Keratinocyte (primary cell): ENCODE measurements at regions not wholly inside any gene's neighbourhood (a gene's known extent, or its start where the extent isn't known, plus 50 kb on each side); places are given as distances from the start of the nearest gene placed in this dataset.

Experiments
- DNase-seq: peaks from one replicate; pipeline ENCODE4 v3.0.0-alpha.2; 2011; ENCODE audit warnings: low read depth, missing footprints, low spot score
- FAIRE-seq: peaks from 2 replicates; lab custom pipeline; 2011; peaks lifted over from hg19 to GRCh38; lab: Jason Lieb, UNC
- H2AFZ ChIP-seq: 2 replicates; pipeline ENCODE4 v1.6.0; 2012; ENCODE audit warnings: low read length, control low read depth, inconsistent platforms; ENCODE audit not compliant: control insufficient read depth
- H3K27ac ChIP-seq: 2 replicates; pipeline ENCODE4 v1.5.1; 2011; ENCODE audit warnings: low read length; ENCODE audit not compliant: control insufficient read depth, insufficient read depth
- H3K27me3 ChIP-seq: 3 replicates; pipeline ENCODE4 v1.6.0; 2011; ENCODE audit warnings: low read length; ENCODE audit not compliant: control insufficient read depth, insufficient read depth; ENCODE audit errors: extremely low read depth
- H3K36me3 ChIP-seq, 2 experiments: 2 replicates in 1 of 2; 3 replicates in 1 of 2; pipeline ENCODE4 v1.5.1; 2011; ENCODE audit warnings: low read length in 2 of 2, mild to moderate bottlenecking in 1 of 2; ENCODE audit not compliant: control insufficient read depth in 2 of 2, insufficient read depth in 2 of 2; ENCODE audit errors: extremely low read depth in 1 of 2
- H3K4me1 ChIP-seq: 3 replicates; pipeline ENCODE4 v1.5.1; 2011; ENCODE audit warnings: low read length; ENCODE audit not compliant: control insufficient read depth, insufficient read depth; ENCODE audit errors: extremely low read depth
- H3K4me2 ChIP-seq: 3 replicates; pipeline ENCODE4 v1.6.0; 2011; ENCODE audit warnings: low read depth, low read length; ENCODE audit not compliant: control insufficient read depth, insufficient read depth; ENCODE audit errors: extremely low read depth
- H3K4me3 ChIP-seq, 3 experiments: fragments of 200-600 bp in 1 of 3; sonication (generic) in 1 of 3; 2 replicates in 2 of 3; 3 replicates in 1 of 3; pipeline ENCODE4 v1.5.1; 2011 to 2016; ENCODE audit warnings: low read length in 3 of 3, mild to moderate bottlenecking in 3 of 3, control low read depth in 2 of 3, inconsistent platforms in 1 of 3, low read depth in 1 of 3, mixed read lengths in 1 of 3, mixed run types in 1 of 3, moderate library complexity in 1 of 3; ENCODE audit not compliant: control insufficient read depth in 2 of 3, insufficient read depth in 2 of 3; ENCODE audit errors: extremely low read depth in 1 of 3
- H3K79me2 ChIP-seq: 2 replicates; pipeline ENCODE4 v1.6.0; 2012; ENCODE audit warnings: low read length; ENCODE audit not compliant: control insufficient read depth, insufficient read depth
- H3K9ac ChIP-seq: 3 replicates; pipeline ENCODE4 v1.6.0; 2011; ENCODE audit warnings: low read length; ENCODE audit not compliant: control insufficient read depth, insufficient read depth; ENCODE audit errors: extremely low read depth
- H3K9me1 ChIP-seq: 3 replicates; pipeline ENCODE4 v1.6.0; 2011; ENCODE audit warnings: low read length; ENCODE audit not compliant: control insufficient read depth, insufficient read depth; ENCODE audit errors: extremely low read depth
- H3K9me3 ChIP-seq: 2 replicates; pipeline ENCODE4 v1.5.1; 2012; ENCODE audit warnings: low read depth, low read length; ENCODE audit not compliant: control insufficient read depth
- H4K20me1 ChIP-seq: 3 replicates; pipeline ENCODE4 v1.6.0; 2011; ENCODE audit warnings: low read length; ENCODE audit not compliant: control insufficient read depth, insufficient read depth; ENCODE audit errors: extremely low read depth
- CTCF ChIP-seq, 3 experiments: IDR thresholded peaks in 1 of 3; conservative IDR thresholded peaks in 1 of 3; optimal IDR thresholded peaks in 1 of 3; 2 replicates in 2 of 3; 3 replicates in 1 of 3; pipeline versions ENCODE3 to v1.5.1; 2011; ENCODE audit warnings: low read length in 3 of 3, mild to moderate bottlenecking in 3 of 3, moderate library complexity in 2 of 3, control low read depth in 1 of 3, inconsistent platforms in 1 of 3; ENCODE audit not compliant: insufficient read depth in 2 of 3; ENCODE audit errors: extremely low read depth in 1 of 3
- EZH2 ChIP-seq: IDR thresholded peaks from one replicate; pipeline ENCODE4 v1.6.1; 2012; ENCODE audit warnings: inconsistent platforms, mild to moderate bottlenecking, low read length, moderate library complexity
- dilution Hi-C: fragments of 300-500 bp; cut with MboI; formaldehyde crosslinking; loops from one replicate; pipeline ENCODE4 v1.7.0; 2020; ENCODE audit warnings: low sequenced_read_pairs; ENCODE audit not compliant: extremely low pct_ligation_motif_present

GRCh38 chr2:193608451-193608850 lies 1413.7 kb upstream of the TMEFF2 start:
- dilution Hi-C loops = no loop called here
- no peak for TF ChIP-seq EZH2
- TF ChIP-seq CTCF (optimal IDR thresholded peaks at IDR 0.05 in 1 of 3, IDR thresholded peaks at IDR 0.05 in 1 of 3, conservative IDR thresholded peaks at IDR 0.05 in 1 of 3; ENCODE audit: extremely low read depth in 1 of 3, insufficient read depth in 2 of 3, low read length in 3 of 3) = no peak
- no peaks in the 10 kb centered on the region for H3K4me1 ChIP-seq
- no peak overlapping the region for H3K4me2 ChIP-seq
- H3K36me3 ChIP-seq = no peaks in the 10 kb centered on the region
- H3K79me2 ChIP-seq = no peaks in the 10 kb centered on the region
- no peaks in the 10 kb centered on the region for H3K9me1 ChIP-seq
- no peak overlapping the region for H2AFZ ChIP-seq
- H3K9ac ChIP-seq = no peak overlapping the region
- H3K4me3 ChIP-seq = no peak overlapping the region
- H3K9me3 ChIP-seq = no peaks in the 10 kb centered on the region
- no peak overlapping the region for H3K27ac ChIP-seq
- DNase-seq (no peak), FAIRE-seq (no peak)
- no peaks in the 10 kb centered on the region for H4K20me1 ChIP-seq
- no peaks in the 10 kb centered on the region for H3K27me3 ChIP-seq

GRCh38 chr2:193590831-193591230 lies 1396.1 kb upstream of the TMEFF2 start:
- no peak overlapping the region for H3K27ac ChIP-seq
- H3K9me1 ChIP-seq = no peaks in the 10 kb centered on the region
- FAIRE-seq (no peak), DNase-seq (no peak)
- TF ChIP-seq CTCF (optimal IDR thresholded peaks at IDR 0.05 in 1 of 3, IDR thresholded peaks at IDR 0.05 in 1 of 3, conservative IDR thresholded peaks at IDR 0.05 in 1 of 3; ENCODE audit: extremely low read depth in 1 of 3, insufficient read depth in 2 of 3, low read length in 3 of 3) (no peak), EZH2 (no peak)
- H3K36me3 ChIP-seq = no peaks in the 10 kb centered on the region
- H4K20me1 ChIP-seq = no peaks in the 10 kb centered on the region
- H3K9me3 ChIP-seq = no peaks in the 10 kb centered on the region
- no peaks in the 10 kb centered on the region for H3K4me1 ChIP-seq
- H2AFZ ChIP-seq = no peak overlapping the region
- dilution Hi-C loops = no loop called here
- H3K27me3 ChIP-seq = no peaks in the 10 kb centered on the region
- H3K4me2 ChIP-seq = no peak overlapping the region
- H3K4me3 ChIP-seq = no peak overlapping the region
- H3K9ac ChIP-seq = no peak overlapping the region
- no peaks in the 10 kb centered on the region for H3K79me2 ChIP-seq
